Thoracic aorta (tissue), 2 donors: ENCODE measurements at regions not wholly inside any gene's neighbourhood (a gene's known extent, or its start where the extent isn't known, plus 50 kb on each side); places are given as distances from the start of the nearest gene placed in this dataset.
"Not testable (repeated sequence)": the region's sequence is repeated elsewhere in the genome, so short reads cannot be mapped to it uniquely, and the experiment has no call there.

Source experiments
- ATAC-seq: fragments of 150-250 bp; one replicate; pipeline ENCODE4 v1.8.0; 2017; ENCODE audit warnings: low read depth; ENCODE audit not compliant: insufficient number of reproducible peaks, low FRiP score
- DNase-seq: peaks from one replicate; pipeline ENCODE4 v3.0.0-alpha.2; 2020; ENCODE audit warnings: low spot score
- H3K27ac ChIP-seq, 2 donors: fragments of 200-600 bp; sonication (generic); 1 replicate in 1 of 2; 2 replicates in 1 of 2; pipeline ENCODE4 v1.5.1; 2016; ENCODE audit warnings: mild to moderate bottlenecking in 2 of 2, moderate library complexity in 2 of 2
- H3K27me3 ChIP-seq: fragments of 200-600 bp; sonication (generic); replicated peaks from 2 replicates; pipeline ENCODE4 v1.6.0; 2016; ENCODE audit warnings: mild to moderate bottlenecking; ENCODE audit not compliant: insufficient read depth
- H3K36me3 ChIP-seq: fragments of 200-600 bp; sonication (generic); one replicate; pipeline ENCODE4 v1.5.1; 2016
- H3K4me1 ChIP-seq, 2 donors: fragments of 200-600 bp; sonication (generic); 1 replicate in 1 of 2; 2 replicates in 1 of 2; pipeline versions ENCODE4 v1.5.1 to v1.6.0; 2016; ENCODE audit warnings: low read depth in 2 of 2, mild to moderate bottlenecking in 1 of 2; ENCODE audit not compliant: control insufficient read depth in 1 of 2
- H3K4me3 ChIP-seq: fragments of 200-600 bp; sonication (generic); 2 replicates; pipeline ENCODE4 v1.5.1; 2016; ENCODE audit warnings: mild to moderate bottlenecking
- H3K9me3 ChIP-seq: fragments of 200-600 bp; sonication (generic); 2 replicates; pipeline ENCODE4 v1.5.1; 2016
- CTCF ChIP-seq: fragments of 200-600 bp; sonication (generic); IDR thresholded peaks from one replicate; pipeline ENCODE4 v1.5.1; 2019; ENCODE audit warnings: antibody characterized with exemption

GRCh38 chr4:137735561-137736104, 203.3 kb upstream of the PCDH18 start:
- no peaks in the 10 kb centered on the region for H3K36me3 ChIP-seq
- DNase-seq (no peak), ATAC-seq (no peak)
- H3K4me1 ChIP-seq = no peaks in the 10 kb centered on the region
- H3K27ac ChIP-seq = no peak overlapping the region
- no peak overlapping the region for H3K4me3 ChIP-seq
- peaks cover 13% of the 10 kb centered on the region for H3K9me3 ChIP-seq
- TF ChIP-seq CTCF = no peak
- no peaks in the 10 kb centered on the region for H3K27me3 ChIP-seq

GRCh38 chr4:137733174-137734141, 201.2 kb upstream of the PCDH18 start:
- H3K4me1 ChIP-seq, H3K36me3 ChIP-seq, DNase-seq, H3K27me3 ChIP-seq, H3K27ac ChIP-seq, ATAC-seq, H3K4me3 ChIP-seq: not testable (repeated sequence)
- H3K9me3 ChIP-seq = peaks cover 13% of the 10 kb centered on the region

DNA sequence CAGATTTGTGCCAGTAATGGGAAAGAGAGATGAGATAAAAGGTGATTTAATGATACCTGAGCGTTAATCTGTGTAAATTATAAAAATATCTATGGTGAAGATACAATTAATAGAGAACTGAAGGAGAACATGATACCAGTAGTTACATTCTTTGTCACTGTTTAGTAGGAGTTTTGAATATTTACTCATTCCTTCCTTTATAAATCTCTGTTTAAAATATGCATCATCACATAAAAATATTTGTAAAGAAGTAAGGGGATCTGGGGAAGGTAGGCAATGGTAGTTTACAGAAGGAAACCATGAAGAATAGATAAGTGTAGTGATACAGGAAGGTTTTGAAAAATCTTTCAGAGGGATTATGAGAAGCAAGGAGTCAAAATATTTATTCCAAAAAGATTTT, 190.6 kb upstream of the PCDH18 start:
- ATAC-seq (no peak), DNase-seq (no peak)
- no peak overlapping the region for H3K4me3 ChIP-seq
- no peaks in the 10 kb centered on the region for H3K27me3 ChIP-seq
- TF ChIP-seq CTCF = no peak
- H3K27ac ChIP-seq = no peak overlapping the region
- H3K9me3 ChIP-seq = no peaks in the 10 kb centered on the region
- H3K4me1 ChIP-seq = no peaks in the 10 kb centered on the region
- H3K36me3 ChIP-seq = no peaks in the 10 kb centered on the region

GRCh38 chr4:137711502-137711901, 179.2 kb upstream of the PCDH18 start:
- Histone ChIP-seq H3K4me3 (no peak overlapping the region), H3K27ac (no peak overlapping the region), H3K4me1 (no peaks in the 10 kb centered on the region), H3K9me3 (no peaks in the 10 kb centered on the region), H3K36me3 (no peaks in the 10 kb centered on the region), H3K27me3 (no peaks in the 10 kb centered on the region)
- TF ChIP-seq CTCF = no peak
- no peak for ATAC-seq
- no peak for DNase-seq

- DNase-seq = no peak
- no peaks in the 10 kb centered on the region for H3K27me3 ChIP-seq
- no peak overlapping the region for H3K27ac ChIP-seq
- H3K4me1 ChIP-seq = peaks cover 10 to 20% of the 10 kb centered on the region in 2 donors
- no peaks in the 10 kb centered on the region for H3K9me3 ChIP-seq
- no peak overlapping the region for H3K4me3 ChIP-seq
- TF ChIP-seq CTCF = no peak
- ATAC-seq = no peak
- H3K36me3 ChIP-seq = no peaks in the 10 kb centered on the region
These were observed 175.3 kb upstream of the PCDH18 start for GRCh38 chr4:137707626-137708025.
